ENCODE measurements at regions not wholly inside any gene's neighbourhood (a gene's known extent, or its start where the extent isn't known, plus 50 kb on each side); places are given as distances from the start of the nearest gene placed in this dataset.
"Not testable (repeated sequence)": the region's sequence is repeated elsewhere in the genome, so short reads cannot be mapped to it uniquely, and the experiment has no call there.

DNA sequence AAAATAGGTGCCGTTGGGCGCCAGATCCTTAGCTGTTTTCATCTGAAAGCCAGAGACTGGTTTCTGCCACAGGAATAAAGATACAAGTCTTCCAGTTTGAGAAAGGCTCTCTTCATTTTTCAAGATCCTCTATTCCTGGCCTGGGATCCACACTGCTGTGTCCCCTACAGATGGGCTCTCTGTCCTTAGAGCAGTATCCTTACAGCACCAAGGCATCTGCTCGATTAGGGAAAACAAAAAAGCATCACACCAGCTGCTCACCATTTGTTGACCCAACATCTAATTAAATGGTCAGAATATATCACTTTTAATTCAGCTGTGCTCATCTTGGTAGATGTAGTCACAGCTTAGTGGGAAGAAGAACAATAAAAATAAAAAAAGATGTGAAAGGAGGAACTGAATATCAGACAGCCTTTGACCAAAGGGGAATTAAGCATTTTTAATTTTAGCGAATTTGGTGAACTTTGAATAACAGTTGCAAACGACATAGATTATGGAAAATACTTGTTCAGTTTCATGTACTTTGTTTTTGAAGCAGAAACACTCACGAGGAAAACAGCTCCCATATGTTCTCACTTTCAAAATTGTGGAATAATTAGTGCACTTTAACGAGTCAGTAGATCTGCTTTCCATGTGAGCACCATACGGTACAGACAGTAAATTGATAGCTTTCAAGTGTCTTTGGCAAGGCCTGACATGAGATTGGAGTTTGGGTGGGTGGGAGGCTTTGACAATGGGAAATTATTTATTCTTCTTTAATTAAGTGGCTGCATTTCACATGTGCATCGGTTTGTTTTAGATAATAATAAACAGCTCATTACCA is 148.4 kb upstream of the CLNK start:
- no peaks in the 10 kb centered on the region for H3K4me1 ChIP-seq (ENCODE audit: control insufficient read depth in 2 of 3, insufficient read depth in 2 of 3, low read depth in 1 of 3, low read length in 3 of 3)
- FAIRE-seq (no peak), DNase-seq (peak in 1 of 5 donors; percentile 3)
- TF ChIP-seq, protein P1, sequence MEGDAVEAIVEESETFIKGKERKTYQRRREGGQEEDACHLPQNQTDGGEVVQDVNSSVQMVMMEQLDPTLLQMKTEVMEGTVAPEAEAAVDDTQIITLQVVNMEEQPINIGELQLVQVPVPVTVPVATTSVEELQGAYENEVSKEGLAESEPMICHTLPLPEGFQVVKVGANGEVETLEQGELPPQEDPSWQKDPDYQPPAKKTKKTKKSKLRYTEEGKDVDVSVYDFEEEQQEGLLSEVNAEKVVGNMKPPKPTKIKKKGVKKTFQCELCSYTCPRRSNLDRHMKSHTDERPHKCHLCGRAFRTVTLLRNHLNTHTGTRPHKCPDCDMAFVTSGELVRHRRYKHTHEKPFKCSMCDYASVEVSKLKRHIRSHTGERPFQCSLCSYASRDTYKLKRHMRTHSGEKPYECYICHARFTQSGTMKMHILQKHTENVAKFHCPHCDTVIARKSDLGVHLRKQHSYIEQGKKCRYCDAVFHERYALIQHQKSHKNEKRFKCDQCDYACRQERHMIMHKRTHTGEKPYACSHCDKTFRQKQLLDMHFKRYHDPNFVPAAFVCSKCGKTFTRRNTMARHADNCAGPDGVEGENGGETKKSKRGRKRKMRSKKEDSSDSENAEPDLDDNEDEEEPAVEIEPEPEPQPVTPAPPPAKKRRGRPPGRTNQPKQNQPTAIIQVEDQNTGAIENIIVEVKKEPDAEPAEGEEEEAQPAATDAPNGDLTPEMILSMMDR (IDR thresholded peaks at IDR 0.05; ENCODE audit: borderline replicate concordance, extremely low read depth, insufficient read depth), result no peak
- H3K9me3 ChIP-seq (ENCODE audit: control insufficient read depth in 2 of 3, insufficient read depth in 1 of 3, low read length in 3 of 3), result no peaks in the 10 kb centered on the region
- no peak overlapping the region for H3K27ac ChIP-seq (ENCODE audit: low read depth in 2 of 2, low read length in 2 of 2)
- no peaks in the 10 kb centered on the region for H3K36me3 ChIP-seq (ENCODE audit: control insufficient read depth in 2 of 3, insufficient read depth in 3 of 3, low read length in 3 of 3)
- no peaks in the 10 kb centered on the region for H3K27me3 ChIP-seq (ENCODE audit: control insufficient read depth, insufficient read depth, low read length)
- no peak overlapping the region for H3K9ac ChIP-seq (ENCODE audit: low read length in 3 of 3)
- no peak overlapping the region for H3K4me3 ChIP-seq (ENCODE audit: low read length in 3 of 3)
- intact Hi-C loops (cut with DNase I), result no loop called here

DNA sequence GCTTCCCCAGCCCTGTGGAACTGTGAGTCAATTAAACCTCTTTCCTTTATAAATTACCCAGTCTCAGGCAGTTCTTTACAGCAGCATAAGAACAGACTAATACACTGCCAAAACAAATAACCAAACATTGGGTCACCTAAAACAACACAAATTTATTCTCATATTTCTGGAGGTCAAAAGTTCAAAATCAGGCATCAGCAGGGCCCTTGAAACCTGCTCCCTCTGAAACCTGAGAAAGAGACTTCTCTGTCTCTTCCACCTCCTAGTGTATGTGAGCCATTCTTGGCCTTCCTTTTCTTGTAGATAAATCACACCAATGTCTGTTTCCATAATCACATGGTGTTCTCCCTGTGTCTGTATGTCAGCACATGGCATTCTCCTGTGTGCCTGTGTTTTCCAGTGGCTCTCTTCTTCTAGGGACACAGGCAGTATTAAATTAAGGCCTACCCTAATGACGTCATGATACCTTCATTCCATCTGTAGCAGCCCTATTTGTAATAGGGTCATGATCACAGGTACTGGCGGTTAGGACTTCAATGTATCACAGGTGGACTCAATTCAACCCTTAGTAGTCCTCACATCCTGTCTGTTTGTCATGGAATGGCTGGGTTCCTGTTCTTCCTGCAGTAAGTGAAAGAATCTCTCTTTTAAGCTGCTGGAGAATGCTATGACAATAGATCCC is 147.3 kb upstream of the CLNK start:
- Histone ChIP-seq H3K4me1 (ENCODE audit: control insufficient read depth in 2 of 3, insufficient read depth in 2 of 3, low read depth in 1 of 3, low read length in 3 of 3) (no peaks in the 10 kb centered on the region), H3K27ac (ENCODE audit: low read depth in 2 of 2, low read length in 2 of 2) (no peak overlapping the region), H3K9ac (ENCODE audit: low read length in 3 of 3) (no peak overlapping the region), H3K27me3 (ENCODE audit: control insufficient read depth, insufficient read depth, low read length) (no peaks in the 10 kb centered on the region), H3K4me3 (ENCODE audit: low read length in 3 of 3) (no peak overlapping the region), H3K36me3 (ENCODE audit: control insufficient read depth in 2 of 3, insufficient read depth in 3 of 3, low read length in 3 of 3) (no peaks in the 10 kb centered on the region), H3K9me3 (ENCODE audit: control insufficient read depth in 2 of 3, insufficient read depth in 1 of 3, low read length in 3 of 3) (no peaks in the 10 kb centered on the region)
- intact Hi-C loops (cut with DNase I), result no loop called here
- TF ChIP-seq, protein P1 (IDR thresholded peaks at IDR 0.05; ENCODE audit: borderline replicate concordance, extremely low read depth, insufficient read depth), result no peak
- DNase-seq (no peak), FAIRE-seq (no peak)

DNA sequence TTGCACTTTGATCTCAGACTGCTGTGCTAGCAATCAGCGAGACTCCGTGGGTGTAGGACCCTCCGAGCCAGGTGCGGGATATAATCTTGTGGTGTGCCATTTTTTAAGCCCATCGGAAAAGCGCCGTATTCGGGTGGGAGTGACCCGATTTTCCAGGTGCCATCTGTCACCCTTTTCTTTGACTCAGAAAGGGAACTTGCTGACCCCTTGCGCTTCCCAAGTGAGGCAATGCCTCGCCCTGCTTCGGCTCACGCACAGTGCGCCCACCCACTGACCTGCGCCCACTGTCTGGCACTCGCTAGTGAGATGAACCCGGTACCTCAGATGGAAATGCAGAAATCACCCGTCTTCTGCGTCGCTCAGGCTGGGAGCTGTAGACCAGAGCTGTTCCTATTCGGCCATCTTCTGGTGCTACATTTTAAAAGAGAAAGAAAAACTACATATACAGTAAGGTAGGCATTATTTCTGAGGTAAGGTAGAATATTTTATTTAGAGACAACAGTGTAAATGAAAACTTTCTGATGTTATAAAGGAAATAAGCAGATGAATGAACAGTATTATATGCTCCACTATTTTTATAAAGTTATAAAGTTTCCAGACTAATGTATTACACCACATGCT is 144.5 kb upstream of the CLNK start:
- H3K36me3 ChIP-seq (ENCODE audit: control insufficient read depth in 2 of 3, insufficient read depth in 3 of 3, low read length in 3 of 3); intact Hi-C loops (cut with DNase I); H3K27ac ChIP-seq (ENCODE audit: low read depth in 2 of 2, low read length in 2 of 2); H3K9ac ChIP-seq (ENCODE audit: low read length in 3 of 3); H3K4me3 ChIP-seq (ENCODE audit: low read length in 3 of 3); H3K4me1 ChIP-seq (ENCODE audit: control insufficient read depth in 2 of 3, insufficient read depth in 2 of 3, low read depth in 1 of 3, low read length in 3 of 3); FAIRE-seq; H3K27me3 ChIP-seq (ENCODE audit: control insufficient read depth, insufficient read depth, low read length); H3K9me3 ChIP-seq (ENCODE audit: control insufficient read depth in 2 of 3, insufficient read depth in 1 of 3, low read length in 3 of 3); DNase-seq: not testable (repeated sequence)

DNA sequence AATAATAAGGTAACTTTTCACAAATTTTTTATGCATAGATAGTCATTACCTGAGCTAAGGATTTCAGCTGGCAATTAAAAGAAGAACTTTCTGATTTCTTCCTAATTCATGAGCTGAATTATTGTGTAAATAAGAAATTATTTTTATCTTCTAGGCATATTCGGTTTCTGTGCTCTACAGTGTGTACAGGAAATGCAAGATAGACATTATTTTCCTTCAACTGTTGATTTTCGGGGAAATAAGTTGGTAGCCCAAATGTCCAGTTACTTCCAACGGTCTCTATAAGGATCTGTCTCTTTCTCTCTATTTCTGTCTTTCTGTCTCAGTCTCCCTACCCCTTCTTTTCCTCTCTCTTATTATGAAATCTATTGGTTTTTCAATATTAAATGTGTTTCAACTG is 137.3 kb upstream of the CLNK start:
- intact Hi-C loops (cut with DNase I), result no loop called here
- Histone ChIP-seq H3K36me3 (ENCODE audit: control insufficient read depth in 2 of 3, insufficient read depth in 3 of 3, low read length in 3 of 3) (no peaks in the 10 kb centered on the region), H3K4me3 (ENCODE audit: low read length in 3 of 3) (no peak overlapping the region), H3K27ac (ENCODE audit: low read depth in 2 of 2, low read length in 2 of 2) (no peak overlapping the region), H3K9me3 (ENCODE audit: control insufficient read depth in 2 of 3, insufficient read depth in 1 of 3, low read length in 3 of 3) (no peaks in the 10 kb centered on the region), H3K4me1 (ENCODE audit: control insufficient read depth in 2 of 3, insufficient read depth in 2 of 3, low read depth in 1 of 3, low read length in 3 of 3) (no peaks in the 10 kb centered on the region), H3K27me3 (ENCODE audit: control insufficient read depth, insufficient read depth, low read length) (no peaks in the 10 kb centered on the region), H3K9ac (ENCODE audit: low read length in 3 of 3) (no peak overlapping the region)
- DNase-seq, result no peak
- no peak for FAIRE-seq
- TF ChIP-seq, protein P1 (IDR thresholded peaks at IDR 0.05; ENCODE audit: borderline replicate concordance, extremely low read depth, insufficient read depth), result no peak

Data from kidney (tissue), 13 donors.